Fibroblast of pulmonary artery (primary cell): ENCODE measurements at regions not wholly inside any gene's neighbourhood (a gene's known extent, or its start where the extent isn't known, plus 50 kb on each side); places are given as distances from the start of the nearest gene placed in this dataset.

Experiments used
- DNase-seq: peaks from one replicate; pipeline ENCODE4 v3.0.0-alpha.2; 2010; ENCODE audit warnings: low read depth
- H3K4me3 ChIP-seq: replicated peaks from 2 replicates; pipeline ENCODE4 v1.5.1; 2011; ENCODE audit warnings: low read depth, mild to moderate bottlenecking, control low read depth, low read length, moderate library complexity
- TF ChIP-seq, protein P1 (sequence below): IDR thresholded peaks from 2 replicates; pipeline ENCODE4 v1.5.1; 2011; ENCODE audit warnings: mild to moderate bottlenecking, control low read depth, low read length, inconsistent platforms; ENCODE audit errors: missing control alignments

- no peak for DNase-seq
- TF ChIP-seq, protein P1, sequence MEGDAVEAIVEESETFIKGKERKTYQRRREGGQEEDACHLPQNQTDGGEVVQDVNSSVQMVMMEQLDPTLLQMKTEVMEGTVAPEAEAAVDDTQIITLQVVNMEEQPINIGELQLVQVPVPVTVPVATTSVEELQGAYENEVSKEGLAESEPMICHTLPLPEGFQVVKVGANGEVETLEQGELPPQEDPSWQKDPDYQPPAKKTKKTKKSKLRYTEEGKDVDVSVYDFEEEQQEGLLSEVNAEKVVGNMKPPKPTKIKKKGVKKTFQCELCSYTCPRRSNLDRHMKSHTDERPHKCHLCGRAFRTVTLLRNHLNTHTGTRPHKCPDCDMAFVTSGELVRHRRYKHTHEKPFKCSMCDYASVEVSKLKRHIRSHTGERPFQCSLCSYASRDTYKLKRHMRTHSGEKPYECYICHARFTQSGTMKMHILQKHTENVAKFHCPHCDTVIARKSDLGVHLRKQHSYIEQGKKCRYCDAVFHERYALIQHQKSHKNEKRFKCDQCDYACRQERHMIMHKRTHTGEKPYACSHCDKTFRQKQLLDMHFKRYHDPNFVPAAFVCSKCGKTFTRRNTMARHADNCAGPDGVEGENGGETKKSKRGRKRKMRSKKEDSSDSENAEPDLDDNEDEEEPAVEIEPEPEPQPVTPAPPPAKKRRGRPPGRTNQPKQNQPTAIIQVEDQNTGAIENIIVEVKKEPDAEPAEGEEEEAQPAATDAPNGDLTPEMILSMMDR, result no peak
- no peak overlapping the region for H3K4me3 ChIP-seq
These were observed 60.0 kb downstream of the MYEOV start for GRCh38 chr11:69353696-69354544.

DNA sequence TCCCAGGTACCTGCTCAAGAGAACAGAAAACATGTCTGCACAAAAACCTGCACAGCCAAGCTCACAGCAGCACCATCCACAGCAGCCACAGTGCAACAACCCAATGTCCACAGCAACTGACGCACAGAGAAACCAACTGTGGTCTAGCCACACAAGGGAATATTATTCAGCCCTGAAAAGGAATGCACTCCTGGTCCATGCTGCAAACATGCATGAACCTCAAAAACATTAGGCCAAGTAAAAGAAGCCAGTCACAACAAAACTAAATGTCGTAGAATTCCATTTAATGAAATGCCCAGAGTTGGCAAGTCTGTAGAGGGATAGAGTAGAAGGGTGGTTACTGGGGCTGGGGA is 60.6 kb downstream of the MYEOV start:
- DNase-seq, result no peak
- TF ChIP-seq, protein P1, result no peak
- H3K4me3 ChIP-seq, result no peak overlapping the region

GRCh38 chr11:69355346-69355940 is 61.5 kb downstream of the MYEOV start:
- no peak for DNase-seq

DNA sequence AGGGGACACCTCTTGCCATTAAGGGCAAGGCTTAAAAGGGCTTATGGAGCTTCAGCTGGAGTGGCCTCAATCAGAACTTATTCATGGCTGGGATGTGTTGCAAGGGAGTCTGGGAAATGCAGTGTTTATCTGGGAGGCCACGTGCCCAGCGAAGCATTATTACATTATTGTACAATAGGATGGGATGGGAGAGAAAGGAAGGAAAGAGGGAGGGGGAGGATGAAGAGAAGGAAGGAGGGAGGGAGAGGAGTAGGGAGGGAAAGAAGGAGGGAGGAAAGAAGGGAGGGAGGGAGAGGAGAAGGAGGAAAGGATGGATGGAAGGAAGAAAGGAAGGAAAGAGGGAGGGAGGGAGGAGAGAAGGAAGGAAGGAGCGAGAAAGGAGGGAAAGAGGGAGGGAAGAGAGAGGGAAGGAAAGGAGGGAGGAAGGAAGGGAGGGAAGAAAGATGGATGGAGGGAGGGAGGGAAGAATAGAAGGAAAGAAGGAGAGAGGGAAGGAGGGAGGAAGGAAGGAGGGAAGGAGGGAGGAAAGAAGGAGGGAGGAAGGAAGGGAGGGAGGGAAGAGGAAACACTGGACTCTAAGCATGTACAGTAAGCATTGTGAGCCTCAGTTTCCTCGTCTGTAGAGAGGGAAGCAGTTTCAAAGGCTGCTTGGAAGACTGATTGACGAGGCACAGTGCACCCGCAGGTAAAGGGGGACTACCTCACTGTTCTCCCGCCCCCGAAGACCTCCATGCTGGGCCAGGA is 62.2 kb downstream of the MYEOV start:
- H3K4me3 ChIP-seq, result no peak overlapping the region
- DNase-seq, result no peak
- TF ChIP-seq, protein P1, result no peak

More at GRCh38 chr11:69355346-69355940, 61.5 kb downstream of the MYEOV start:
- H3K4me3 ChIP-seq, result no peak overlapping the region
- TF ChIP-seq, protein P1, result no peak

DNA sequence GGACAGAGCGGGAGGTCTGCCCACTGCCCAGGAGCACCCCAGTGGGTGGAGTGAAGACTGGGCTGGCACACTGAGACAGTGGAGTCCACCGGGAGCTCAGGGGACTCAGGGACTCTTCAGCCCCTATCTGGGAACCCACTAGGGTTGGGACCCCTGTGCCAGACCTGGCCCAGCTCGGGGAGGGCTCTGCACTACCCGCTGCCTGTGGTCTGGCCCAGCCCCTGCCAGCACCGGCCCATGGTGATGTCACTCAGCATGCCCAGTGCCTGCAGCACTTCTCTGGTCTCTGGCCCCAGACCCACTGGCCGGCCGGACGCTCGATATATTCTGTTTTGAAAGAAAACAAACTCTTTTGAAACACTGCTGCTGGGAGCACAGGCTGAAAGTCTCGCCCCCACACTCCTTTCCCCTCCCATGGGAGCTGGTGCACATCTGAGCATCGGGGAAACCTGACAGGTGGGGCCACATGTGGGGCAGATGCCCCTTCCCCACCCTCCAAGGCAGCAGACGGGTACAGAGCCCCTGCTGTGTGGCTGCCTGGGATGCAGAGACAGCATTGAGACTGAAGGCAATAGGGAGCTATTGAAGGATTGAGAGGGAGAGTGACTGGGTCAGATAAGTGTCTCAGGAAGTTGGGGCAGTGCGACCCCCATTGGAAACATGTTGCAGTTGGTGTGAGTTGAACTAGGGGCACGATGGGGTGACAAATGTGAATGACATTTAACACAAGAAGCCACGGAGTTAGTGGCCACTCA is 62.9 kb downstream of the MYEOV start:
- H3K4me3 ChIP-seq, result no peak overlapping the region
- DNase-seq, result no peak
- TF ChIP-seq, protein P1, result no peak
